Rectal smooth muscle tissue (tissue), 1 donor: ENCODE measurements at regions not wholly inside any gene's neighbourhood (a gene's known extent, or its start where the extent isn't known, plus 50 kb on each side); places are given as distances from the start of the nearest gene placed in this dataset.
"Not testable (repeated sequence)": the region's sequence is repeated elsewhere in the genome, so short reads cannot be mapped to it uniquely, and the experiment has no call there.

ENCODE experiments used
- H3K27ac ChIP-seq: one replicate; pipeline ENCODE4 v1.7.0; 2013; ENCODE audit warnings: low read depth, low read length, inconsistent platforms
- H3K27me3 ChIP-seq: one replicate; pipeline ENCODE4 v1.7.0; 2013; ENCODE audit warnings: low read length; ENCODE audit not compliant: control insufficient read depth, insufficient read depth
- H3K36me3 ChIP-seq: one replicate; pipeline ENCODE4 v1.7.0; 2013; ENCODE audit warnings: low read length; ENCODE audit not compliant: control insufficient read depth, insufficient read depth
- H3K4me1 ChIP-seq: one replicate; pipeline ENCODE4 v1.7.0; 2013; ENCODE audit warnings: low read length; ENCODE audit not compliant: control insufficient read depth, insufficient read depth
- H3K4me3 ChIP-seq: one replicate; pipeline ENCODE4 v1.7.0; 2013; ENCODE audit warnings: low read length
- H3K9ac ChIP-seq: one replicate; pipeline ENCODE4 v1.7.0; 2013; ENCODE audit warnings: low read length

GRCh38 chr4:130023088-130023487 lies 927.1 kb downstream of the C4orf33 start:
- Histone ChIP-seq H3K27me3 (no peaks in the 10 kb centered on the region), H3K9ac (no peak overlapping the region), H3K4me3 (no peak overlapping the region), H3K4me1 (no peaks in the 10 kb centered on the region), H3K36me3 (no peaks in the 10 kb centered on the region), H3K27ac (no peak overlapping the region)

DNA sequence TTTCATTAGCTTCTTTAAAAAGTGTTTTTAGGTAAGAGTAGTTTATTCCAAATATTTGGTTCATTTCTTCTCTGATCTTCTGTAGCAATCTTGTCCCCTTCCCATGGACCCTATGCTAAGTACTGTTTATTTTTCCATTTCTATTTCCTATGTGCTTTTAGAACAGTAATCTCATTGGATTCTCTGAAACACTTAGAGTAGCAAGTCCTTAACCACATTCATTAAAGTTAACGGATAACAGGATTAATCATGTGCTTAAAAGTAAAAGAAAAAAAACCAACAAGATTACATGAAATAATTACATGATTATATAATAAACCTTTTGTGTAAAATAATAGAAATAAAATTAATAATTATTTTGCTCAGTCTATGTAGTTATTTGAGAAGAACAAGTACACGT lies 929.7 kb downstream of the C4orf33 start:
- H3K27me3 ChIP-seq = no peaks in the 10 kb centered on the region
- no peak overlapping the region for H3K9ac ChIP-seq
- H3K36me3 ChIP-seq = no peaks in the 10 kb centered on the region
- H3K4me3 ChIP-seq = no peak overlapping the region
- H3K4me1 ChIP-seq = no peaks in the 10 kb centered on the region
- no peak overlapping the region for H3K27ac ChIP-seq

DNA sequence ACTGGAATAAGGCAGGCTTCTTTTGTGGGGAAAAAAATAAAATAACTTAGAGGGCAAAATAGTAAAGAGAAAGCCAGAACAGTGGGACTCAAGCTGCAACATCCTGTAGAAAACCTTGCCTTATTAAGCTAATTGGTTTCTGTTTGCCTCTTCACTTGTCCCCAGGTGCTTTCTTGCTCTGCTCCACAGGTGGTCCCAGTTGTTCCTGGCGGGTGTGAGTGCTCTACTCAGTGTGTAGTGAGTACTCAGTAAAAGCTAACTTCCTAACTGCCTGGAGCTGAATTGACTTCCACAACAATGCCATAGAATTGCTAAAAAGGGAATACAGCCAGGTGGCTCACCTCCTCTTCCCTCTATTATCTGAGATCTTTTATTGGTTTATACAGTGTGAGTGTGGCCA lies 930.2 kb downstream of the C4orf33 start:
- no peaks in the 10 kb centered on the region for H3K27me3 ChIP-seq
- H3K27ac ChIP-seq = no peak overlapping the region
- H3K9ac ChIP-seq = no peak overlapping the region
- H3K4me3 ChIP-seq = no peak overlapping the region
- no peaks in the 10 kb centered on the region for H3K4me1 ChIP-seq
- no peaks in the 10 kb centered on the region for H3K36me3 ChIP-seq

DNA sequence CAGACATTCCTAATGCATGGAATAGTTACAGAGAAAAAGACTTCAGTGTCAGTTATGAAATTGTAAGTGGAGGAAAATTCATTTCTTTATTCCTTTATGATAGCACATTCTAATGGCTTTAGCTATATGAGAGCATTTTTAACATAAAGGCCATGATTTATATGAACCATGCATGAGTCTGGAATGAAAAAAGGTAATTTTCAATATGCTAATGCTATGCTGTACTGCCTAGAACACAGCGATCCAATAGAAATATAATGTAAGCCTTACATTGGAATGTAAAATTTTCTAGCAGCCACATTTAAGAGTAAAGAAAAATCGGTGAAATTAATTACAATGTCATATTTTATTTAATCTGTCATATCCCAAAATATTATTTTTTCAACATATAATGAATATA lies 932.0 kb downstream of the C4orf33 start:
- Histone ChIP-seq H3K27ac (no peak overlapping the region), H3K4me1 (no peaks in the 10 kb centered on the region), H3K4me3 (no peak overlapping the region), H3K9ac (no peak overlapping the region), H3K36me3 (no peaks in the 10 kb centered on the region), H3K27me3 (no peaks in the 10 kb centered on the region)

DNA sequence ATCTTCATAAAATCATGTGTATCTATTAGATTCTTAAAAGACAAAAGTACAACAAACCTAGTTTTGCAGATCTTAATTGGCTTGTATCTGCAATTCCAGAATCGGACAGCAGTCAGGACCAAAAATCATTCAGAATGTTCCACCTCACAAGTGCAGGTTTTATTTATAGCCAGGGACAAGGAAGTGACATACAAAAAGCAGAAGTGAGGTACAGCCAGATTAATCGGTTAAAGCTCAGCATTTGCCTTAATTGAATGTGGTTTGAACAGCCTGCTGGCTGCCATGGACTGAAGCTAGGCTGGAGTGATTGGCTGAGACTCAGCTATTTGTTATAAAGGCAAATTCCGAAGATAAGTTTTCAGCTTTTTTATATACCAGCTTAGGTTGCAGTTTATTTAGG lies 932.6 kb downstream of the C4orf33 start:
- Histone ChIP-seq H3K27ac (no peak overlapping the region), H3K27me3 (no peaks in the 10 kb centered on the region), H3K9ac (no peak overlapping the region), H3K36me3 (no peaks in the 10 kb centered on the region), H3K4me3 (no peak overlapping the region), H3K4me1 (no peaks in the 10 kb centered on the region)

DNA sequence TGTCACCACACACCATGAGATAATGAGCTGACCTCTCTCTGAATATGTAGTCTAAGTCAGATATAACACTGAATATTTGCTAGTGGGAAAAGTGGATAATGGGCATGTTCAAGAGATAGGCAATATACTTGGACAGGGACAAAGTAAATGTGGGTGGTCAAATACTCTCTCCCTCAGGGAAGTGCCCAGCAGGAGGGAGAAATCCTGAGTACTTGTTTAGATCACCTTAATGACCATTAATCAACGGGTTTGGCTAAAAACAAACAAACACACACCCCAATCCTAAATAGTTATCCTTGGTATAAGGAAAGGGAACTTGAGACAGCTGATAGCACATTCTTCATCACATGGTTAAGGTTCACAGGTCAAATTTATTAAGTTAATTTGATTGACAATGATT lies 933.5 kb downstream of the C4orf33 start:
- no peaks in the 10 kb centered on the region for H3K36me3 ChIP-seq
- H3K4me1 ChIP-seq = no peaks in the 10 kb centered on the region
- H3K27me3 ChIP-seq = no peaks in the 10 kb centered on the region
- H3K4me3 ChIP-seq = no peak overlapping the region
- H3K9ac ChIP-seq = no peak overlapping the region
- H3K27ac ChIP-seq = no peak overlapping the region

GRCh38 chr4:130031858-130032257 lies 935.9 kb downstream of the C4orf33 start:
- Histone ChIP-seq H3K9ac (no peak overlapping the region), H3K27ac (no peak overlapping the region), H3K27me3 (no peaks in the 10 kb centered on the region), H3K36me3 (no peaks in the 10 kb centered on the region), H3K4me1 (no peaks in the 10 kb centered on the region), H3K4me3 (no peak overlapping the region)

GRCh38 chr4:130033657-130034056 lies 937.7 kb downstream of the C4orf33 start:
- not testable (repeated sequence) for H3K4me1 ChIP-seq, H3K9ac ChIP-seq, H3K27ac ChIP-seq, H3K27me3 ChIP-seq, H3K36me3 ChIP-seq, H3K4me3 ChIP-seq

DNA sequence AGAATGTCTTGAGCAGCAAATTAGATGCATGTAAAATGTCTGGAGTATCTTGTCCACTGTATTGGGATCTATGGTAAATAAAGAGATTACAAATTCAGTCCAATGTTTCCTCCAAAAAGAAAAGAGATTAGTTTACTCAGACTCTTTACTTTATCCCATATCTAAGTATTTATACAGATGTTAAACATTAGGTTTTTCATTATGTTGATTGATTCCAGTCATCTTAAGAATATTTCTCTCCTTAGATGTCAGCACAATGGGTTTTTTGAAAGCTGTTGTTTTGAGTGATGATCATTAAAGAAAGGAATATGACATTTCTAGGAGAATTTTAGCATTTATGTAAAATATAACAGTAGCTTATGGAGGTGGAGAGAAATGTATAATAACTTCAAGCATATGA lies 938.9 kb downstream of the C4orf33 start:
- no peaks in the 10 kb centered on the region for H3K4me1 ChIP-seq
- no peak overlapping the region for H3K9ac ChIP-seq
- no peak overlapping the region for H3K4me3 ChIP-seq
- H3K36me3 ChIP-seq = no peaks in the 10 kb centered on the region
- H3K27me3 ChIP-seq = no peaks in the 10 kb centered on the region
- H3K27ac ChIP-seq = no peak overlapping the region

DNA sequence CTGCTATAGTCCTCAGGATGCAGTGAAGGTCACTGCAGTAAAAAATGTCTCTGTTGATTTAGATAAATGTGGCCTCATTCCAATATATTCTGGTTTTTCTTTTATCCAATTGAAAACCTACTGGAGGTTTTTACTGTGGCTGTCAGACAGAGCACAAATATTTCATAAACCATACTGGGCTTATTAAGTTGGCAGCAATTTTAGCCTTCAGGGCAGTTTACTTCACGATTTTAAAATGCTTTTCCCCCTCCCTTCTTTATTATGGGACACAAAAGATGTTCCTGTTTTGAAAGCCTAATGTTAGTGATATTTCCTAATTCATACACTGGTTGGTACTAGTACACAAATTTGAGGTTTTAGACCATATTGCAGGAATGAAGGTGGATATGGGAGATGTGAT lies 939.4 kb downstream of the C4orf33 start:
- Histone ChIP-seq H3K27ac (no peak overlapping the region), H3K4me3 (no peak overlapping the region), H3K27me3 (no peaks in the 10 kb centered on the region), H3K9ac (no peak overlapping the region), H3K36me3 (no peaks in the 10 kb centered on the region), H3K4me1 (no peaks in the 10 kb centered on the region)

DNA sequence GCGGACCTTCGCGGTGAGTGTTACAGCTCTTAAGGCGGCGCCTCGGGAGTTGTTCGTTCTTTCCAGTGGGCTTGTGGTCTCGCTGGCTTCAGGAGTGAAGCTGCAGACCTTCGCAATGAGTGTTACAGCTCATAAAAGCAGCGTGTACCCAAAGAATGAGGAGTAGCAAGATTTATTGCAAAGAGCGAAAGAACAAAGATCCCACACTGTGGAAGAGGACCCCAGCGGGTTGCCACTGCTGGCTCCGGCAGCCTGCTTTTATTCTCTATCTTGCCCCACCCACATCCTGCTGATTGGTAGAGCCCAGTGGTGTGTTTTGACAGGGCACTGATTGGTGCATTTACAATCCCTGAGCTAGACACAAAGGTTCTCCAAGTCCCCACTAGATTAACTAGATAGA lies 941.9 kb downstream of the C4orf33 start:
- not testable (repeated sequence) for H3K4me1 ChIP-seq, H3K9ac ChIP-seq, H3K4me3 ChIP-seq, H3K27me3 ChIP-seq, H3K36me3 ChIP-seq, H3K27ac ChIP-seq

DNA sequence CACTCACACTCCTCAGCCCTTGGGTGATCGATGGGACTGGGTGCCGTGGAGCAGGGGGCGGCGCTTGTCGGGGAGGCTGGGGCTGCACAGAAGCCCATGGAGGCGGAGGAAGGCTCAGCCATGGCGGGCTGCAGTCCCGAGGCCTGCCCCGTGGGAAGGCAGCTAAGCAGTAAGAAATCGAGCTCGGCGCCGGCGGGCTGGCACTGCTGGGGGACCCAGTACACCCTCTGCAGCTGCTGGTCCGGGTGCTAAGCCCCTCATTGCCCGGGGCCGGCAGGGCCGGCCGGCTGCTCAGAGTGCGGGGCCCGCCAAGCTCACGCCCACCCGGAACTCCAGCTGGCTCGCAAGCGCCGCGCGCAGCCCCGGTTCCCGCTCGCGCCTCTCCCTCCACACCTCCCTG lies 942.6 kb downstream of the C4orf33 start:
- H3K27me3 ChIP-seq, H3K27ac ChIP-seq, H3K9ac ChIP-seq, H3K4me1 ChIP-seq, H3K36me3 ChIP-seq, H3K4me3 ChIP-seq: not testable (repeated sequence)

- Histone ChIP-seq H3K27me3 (no peaks in the 10 kb centered on the region), H3K36me3 (no peaks in the 10 kb centered on the region), H3K4me1 (no peaks in the 10 kb centered on the region), H3K9ac (no peak overlapping the region), H3K27ac (no peak overlapping the region), H3K4me3 (no peak overlapping the region)
These were observed 947.8 kb downstream of the C4orf33 start for GRCh38 chr4:130043732-130044160.
